H9 (cell line): ENCODE measurements at regions not wholly inside any gene's neighbourhood (a gene's known extent, or its start where the extent isn't known, plus 50 kb on each side); places are given as distances from the start of the nearest gene placed in this dataset.

Experiments
- DNase-seq: peaks from one replicate; pipeline ENCODE4 v3.0.0-alpha.2; 2017
- H2AFZ ChIP-seq: one replicate; pipeline ENCODE4 v1.6.1; 2013; ENCODE audit warnings: mild to moderate bottlenecking, low read length, control low read depth, moderate library complexity
- H2AK5ac ChIP-seq: 2 replicates; pipeline ENCODE4 v1.6.1; 2013; ENCODE audit warnings: low read length, control low read depth, mixed read lengths; ENCODE audit not compliant: insufficient read length
- H2BK120ac ChIP-seq: one replicate; pipeline ENCODE4 v1.6.1; 2013; ENCODE audit warnings: low read depth, mild to moderate bottlenecking, low read length, control low read depth, inconsistent platforms; ENCODE audit not compliant: poor library complexity, severe bottlenecking
- H2BK12ac ChIP-seq: 2 replicates; pipeline ENCODE4 v1.6.1; 2013; ENCODE audit warnings: low read length, control low read depth, mixed read lengths, low read depth; ENCODE audit not compliant: insufficient read length
- H2BK15ac ChIP-seq: 2 replicates; pipeline ENCODE4 v1.6.1; 2013; ENCODE audit warnings: low read depth, low read length, control low read depth
- H2BK20ac ChIP-seq: one replicate; pipeline ENCODE4 v1.6.1; 2013; ENCODE audit warnings: low read depth, mild to moderate bottlenecking, low read length, control low read depth, inconsistent platforms; ENCODE audit not compliant: poor library complexity, severe bottlenecking
- H2BK5ac ChIP-seq: 2 replicates; pipeline ENCODE4 v1.6.1; 2013; ENCODE audit warnings: low read length, control low read depth, mixed read lengths; ENCODE audit not compliant: insufficient read length
- H3K14ac ChIP-seq: 2 replicates; pipeline ENCODE4 v1.6.1; 2013; ENCODE audit warnings: low read length, control low read depth; ENCODE audit not compliant: insufficient read depth
- H3K18ac ChIP-seq: 2 replicates; pipeline ENCODE4 v1.6.1; 2013; ENCODE audit warnings: low read depth, mild to moderate bottlenecking, mixed read lengths, low read length, control low read depth; ENCODE audit not compliant: insufficient read length
- H3K23ac ChIP-seq: 2 replicates; pipeline ENCODE4 v1.6.1; 2013; ENCODE audit warnings: low read length, control low read depth, mixed read lengths, low read depth; ENCODE audit not compliant: insufficient read length
- H3K23me2 ChIP-seq: 2 replicates; pipeline ENCODE4 v1.6.1; 2013; ENCODE audit warnings: low read depth, mild to moderate bottlenecking, mixed read lengths, low read length, control low read depth; ENCODE audit not compliant: insufficient read length, poor library complexity, severe bottlenecking
- H3K27ac ChIP-seq: 2 replicates; pipeline ENCODE4 v1.5.1; 2013; ENCODE audit warnings: low read length, control low read depth, mixed read lengths, low read depth; ENCODE audit not compliant: insufficient read length
- H3K27me3 ChIP-seq: 2 replicates; pipeline ENCODE4 v1.6.1; 2013; ENCODE audit warnings: low read length, control low read depth, inconsistent platforms; ENCODE audit not compliant: insufficient read depth
- H3K4ac ChIP-seq: 2 replicates; pipeline ENCODE4 v1.6.1; 2013; ENCODE audit warnings: low read depth, mild to moderate bottlenecking, control low read depth, inconsistent platforms, low read length, moderate library complexity
- H3K4me1 ChIP-seq: 2 replicates; pipeline ENCODE4 v1.6.1; 2013; ENCODE audit warnings: low read length, control low read depth, inconsistent platforms; ENCODE audit not compliant: insufficient read depth
- H3K4me2 ChIP-seq: 2 replicates; pipeline ENCODE4 v1.6.1; 2013; ENCODE audit warnings: low read length, control low read depth, mixed read lengths; ENCODE audit not compliant: insufficient read length, insufficient read depth
- H3K56ac ChIP-seq: 2 replicates; pipeline ENCODE4 v1.6.1; 2013; ENCODE audit warnings: low read depth, mild to moderate bottlenecking, mixed read lengths, low read length, control low read depth; ENCODE audit not compliant: insufficient read length
- H3K79me1 ChIP-seq: 2 replicates; pipeline ENCODE4 v1.6.1; 2013; ENCODE audit warnings: low read depth, mild to moderate bottlenecking, moderate library complexity, low read length, control low read depth, inconsistent platforms; ENCODE audit not compliant: insufficient read depth, poor library complexity, severe bottlenecking
- H3K79me2 ChIP-seq: 2 replicates; pipeline ENCODE4 v1.6.1; 2013; ENCODE audit warnings: low read length, control low read depth, inconsistent platforms; ENCODE audit not compliant: insufficient read depth
- H3K9ac ChIP-seq: 2 replicates; pipeline ENCODE4 v1.6.1; 2013; ENCODE audit warnings: low read length, control low read depth, mixed read lengths; ENCODE audit not compliant: insufficient read length; ENCODE audit errors: extremely low read depth
- H3K9me3 ChIP-seq: one replicate; pipeline ENCODE4 v1.6.1; 2013; ENCODE audit warnings: low read depth, low read length, inconsistent platforms; ENCODE audit not compliant: control insufficient read depth
- H3T11ph ChIP-seq: one replicate; pipeline ENCODE4 v1.6.1; 2013; ENCODE audit warnings: mild to moderate bottlenecking, low read length, control low read depth, inconsistent platforms
- H4K20me1 ChIP-seq: one replicate; pipeline ENCODE4 v1.6.1; 2013; ENCODE audit not compliant: control insufficient read depth, insufficient read length, insufficient read depth
- H4K5ac ChIP-seq: 2 replicates; pipeline ENCODE4 v1.6.1; 2013; ENCODE audit warnings: low read depth, mild to moderate bottlenecking, mixed read lengths, low read length, control low read depth; ENCODE audit not compliant: insufficient read length
- H4K8ac ChIP-seq: replicated peaks from 2 replicates; pipeline ENCODE4 v1.6.1; 2013; ENCODE audit warnings: low read length, control low read depth, mixed read lengths, low read depth; ENCODE audit not compliant: insufficient read length
- H4K91ac ChIP-seq: 2 replicates; pipeline ENCODE4 v1.6.1; 2013; ENCODE audit warnings: low read depth, mild to moderate bottlenecking, moderate library complexity, mixed read lengths, low read length, control low read depth; ENCODE audit not compliant: insufficient read length
- H3K27ac Mint-ChIP-seq, 3 experiments: 2 replicates in 2 of 3; 3 replicates in 1 of 3; pipeline ENCODE4 v1.8.0; 2020 to 2021; ENCODE audit warnings: mixed read lengths in 3 of 3, mild to moderate bottlenecking in 1 of 3, moderate library complexity in 1 of 3
- H3K27me3 Mint-ChIP-seq: 2 replicates; pipeline ENCODE4 v1.8.0; 2021; ENCODE audit warnings: low read depth, mild to moderate bottlenecking, moderate library complexity, mixed read lengths
- H3K36me3 Mint-ChIP-seq, 3 experiments: 2 replicates in 2 of 3; 3 replicates in 1 of 3; pipeline ENCODE4 v1.8.0; 2020 to 2021; ENCODE audit warnings: low read depth in 3 of 3, mixed read lengths in 3 of 3; ENCODE audit not compliant: insufficient read depth in 1 of 3
- H3K4me1 Mint-ChIP-seq, 2 experiments: 2 replicates each; pipeline ENCODE4 v1.8.0; 2020; ENCODE audit warnings: mixed read lengths in 2 of 2
- H3K4me3 Mint-ChIP-seq, 2 experiments: 2 replicates in 1 of 2; 3 replicates in 1 of 2; pipeline ENCODE4 v1.8.0; 2020 to 2021; ENCODE audit warnings: mild to moderate bottlenecking in 2 of 2, mixed read lengths in 2 of 2, moderate library complexity in 1 of 2
- H3K9me3 Mint-ChIP-seq, 2 experiments: 2 replicates in 1 of 2; 3 replicates in 1 of 2; pipeline ENCODE4 v1.8.0; 2020; ENCODE audit warnings: mild to moderate bottlenecking in 2 of 2, mixed read lengths in 2 of 2, moderate library complexity in 1 of 2
- CTCF ChIP-seq: fragments of 200-600 bp; sonication (generic); conservative IDR thresholded peaks from 3 replicates; pipeline ENCODE4 v1.8.0; 2021; ENCODE audit warnings: antibody characterized with exemption, mild to moderate bottlenecking
- WGBS: extraction: QIAGEN DNeasy Blood & Tissue Kit; methylation state at CpG from one replicate; pipeline ENCODE4 v1.1.7; 2013; ENCODE audit warnings: missing lambda C conversion rate, low lambda C conversion rate, mixed read lengths; ENCODE audit not compliant: insufficient read length; ENCODE audit errors: extremely low coverage; 5-methylcytosine and 5-hydroxymethylcytosine counted together

GRCh38 chr14:51328772-51329353, 88.8 kb downstream of the TMX1 start:
- DNase-seq = no peak
- Histone ChIP-seq H3K4ac (no peak overlapping the region), H3K23me2 (no peaks in the 10 kb centered on the region), H3K9ac (no peak overlapping the region), H3K27ac (no peak overlapping the region), H2AK5ac (no peak overlapping the region), H3K4me1 (no peaks in the 10 kb centered on the region), H2BK120ac (no peak overlapping the region), H2BK15ac (no peak overlapping the region), H3K56ac (no peak overlapping the region), H4K91ac (no peak overlapping the region), H3K9me3 (no peaks in the 10 kb centered on the region), H4K20me1 (no peaks in the 10 kb centered on the region), H2BK5ac (no peak overlapping the region), H3K27me3 (no peaks in the 10 kb centered on the region), H3K18ac (no peak overlapping the region), H3K23ac (no peak overlapping the region), H3K79me2 (no peaks in the 10 kb centered on the region), H4K5ac (no peak overlapping the region), H4K8ac (no peak overlapping the region), H2BK20ac (no peak overlapping the region), H3T11ph (no peak overlapping the region), H3K79me1 (no peaks in the 10 kb centered on the region), H2BK12ac (no peak overlapping the region), H3K14ac (no peak overlapping the region), H3K4me2 (no peak overlapping the region), H2AFZ (no peak overlapping the region)
- WGBS = no CpG with 5 or more reads among the region's 6 CpGs
- Mint-ChIP-seq H3K27ac (no peak overlapping the region; a peak in 1 of 7 replicates), H3K4me3 (no peak overlapping the region), H3K9me3 (no peaks in the 10 kb centered on the region), H3K4me1 (peaks cover 12 to 13% of the 10 kb centered on the region in 2 experiments), H3K27me3 (no peaks in the 10 kb centered on the region), H3K36me3 (no peaks in the 10 kb centered on the region)
- TF ChIP-seq CTCF = no peak
